ENCODE measurements at regions not wholly inside any gene's neighbourhood (a gene's known extent, or its start where the extent isn't known, plus 50 kb on each side); places are given as distances from the start of the nearest gene placed in this dataset.

DNA sequence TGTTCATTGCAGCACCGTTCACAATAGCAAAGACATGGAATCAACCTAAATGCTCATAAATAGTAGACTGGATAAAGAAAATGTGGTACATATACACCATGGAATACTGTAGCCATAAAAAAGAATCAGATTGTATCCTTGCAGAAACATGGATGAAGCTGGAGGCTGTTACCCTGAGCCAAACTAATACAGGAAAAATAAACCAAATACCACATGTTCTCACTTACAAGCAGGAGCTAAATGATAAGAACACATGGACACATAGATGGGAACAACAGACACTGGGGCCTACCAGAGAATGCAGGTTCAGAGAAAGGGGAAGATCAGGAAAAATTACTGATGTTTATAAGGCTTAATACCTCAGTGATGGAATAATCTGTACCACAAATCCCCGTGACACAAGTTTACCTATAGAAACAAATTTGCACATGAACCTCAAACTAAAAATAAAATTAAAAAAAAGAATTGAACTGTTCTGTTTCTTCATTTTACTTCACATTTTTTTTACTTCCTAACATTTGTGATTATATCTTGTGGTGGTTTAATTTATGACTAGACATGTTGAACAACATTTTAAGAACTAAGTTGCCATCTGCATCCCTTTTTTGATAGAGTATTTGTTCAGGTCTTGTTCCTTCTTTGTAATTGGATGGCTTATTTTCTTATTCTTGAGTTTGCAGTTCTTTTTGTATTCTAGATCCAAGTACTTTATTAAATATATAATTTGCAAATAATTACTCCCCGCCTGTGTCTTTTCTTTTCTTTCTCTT, 835.2 kb downstream of the FSCB start (continued):
- TF ChIP-seq, protein P1, sequence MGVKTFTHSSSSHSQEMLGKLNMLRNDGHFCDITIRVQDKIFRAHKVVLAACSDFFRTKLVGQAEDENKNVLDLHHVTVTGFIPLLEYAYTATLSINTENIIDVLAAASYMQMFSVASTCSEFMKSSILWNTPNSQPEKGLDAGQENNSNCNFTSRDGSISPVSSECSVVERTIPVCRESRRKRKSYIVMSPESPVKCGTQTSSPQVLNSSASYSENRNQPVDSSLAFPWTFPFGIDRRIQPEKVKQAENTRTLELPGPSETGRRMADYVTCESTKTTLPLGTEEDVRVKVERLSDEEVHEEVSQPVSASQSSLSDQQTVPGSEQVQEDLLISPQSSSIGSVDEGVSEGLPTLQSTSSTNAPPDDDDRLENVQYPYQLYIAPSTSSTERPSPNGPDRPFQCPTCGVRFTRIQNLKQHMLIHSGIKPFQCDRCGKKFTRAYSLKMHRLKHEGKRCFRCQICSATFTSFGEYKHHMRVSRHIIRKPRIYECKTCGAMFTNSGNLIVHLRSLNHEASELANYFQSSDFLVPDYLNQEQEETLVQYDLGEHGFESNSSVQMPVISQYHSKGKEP (CRISPR knock-in tag; IDR thresholded peaks at IDR 0.05): no peak
- TF ChIP-seq ZNF546 (CRISPR knock-in tag; conservative IDR thresholded peaks at IDR 0.05) (no peak), ZIK1 (CRISPR knock-in tag; IDR thresholded peaks at IDR 0.05; ENCODE audit: borderline replicate concordance, low read depth) (no peak), TBX3 (IDR thresholded peaks at IDR 0.05; ENCODE audit: borderline replicate concordance) (no peak), TP53 (CRISPR knock-in tag; conservative IDR thresholded peaks at IDR 0.05) (no peak), ZNF468 (CRISPR knock-in tag; IDR thresholded peaks at IDR 0.05) (no peak), KDM5A (IDR thresholded peaks at IDR 0.05; ENCODE audit: borderline replicate concordance, low read length) (no peak), ELF3 (CRISPR knock-in tag; IDR thresholded peaks at IDR 0.05) (no peak), TGIF2 (CRISPR knock-in tag; IDR thresholded peaks at IDR 0.05) (no peak), ZNF10 (CRISPR knock-in tag; IDR thresholded peaks at IDR 0.05; ENCODE audit: borderline replicate concordance, low read depth) (no peak)
- TF ChIP-seq, protein P2, sequence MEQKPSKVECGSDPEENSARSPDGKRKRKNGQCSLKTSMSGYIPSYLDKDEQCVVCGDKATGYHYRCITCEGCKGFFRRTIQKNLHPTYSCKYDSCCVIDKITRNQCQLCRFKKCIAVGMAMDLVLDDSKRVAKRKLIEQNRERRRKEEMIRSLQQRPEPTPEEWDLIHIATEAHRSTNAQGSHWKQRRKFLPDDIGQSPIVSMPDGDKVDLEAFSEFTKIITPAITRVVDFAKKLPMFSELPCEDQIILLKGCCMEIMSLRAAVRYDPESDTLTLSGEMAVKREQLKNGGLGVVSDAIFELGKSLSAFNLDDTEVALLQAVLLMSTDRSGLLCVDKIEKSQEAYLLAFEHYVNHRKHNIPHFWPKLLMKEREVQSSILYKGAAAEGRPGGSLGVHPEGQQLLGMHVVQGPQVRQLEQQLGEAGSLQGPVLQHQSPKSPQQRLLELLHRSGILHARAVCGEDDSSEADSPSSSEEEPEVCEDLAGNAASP (CRISPR knock-in tag; IDR thresholded peaks at IDR 0.05; ENCODE audit: borderline replicate concordance): no peak
